Panc1 (cell line): ENCODE measurements at regions not wholly inside any gene's neighbourhood (a gene's known extent, or its start where the extent isn't known, plus 50 kb on each side); places are given as distances from the start of the nearest gene placed in this dataset.

Source experiments
- ATAC-seq: fragments of 200-7000 bp; cut with Tn5 transposase; 2 replicates; pipeline ENCODE4 v1.9.1; 2020; ENCODE audit warnings: mild to moderate bottlenecking, moderate library complexity
- BruUV-seq: library from RNA; stranded (reverse); fragments of 400-500 nt; replicated peaks from 2 replicates; lab custom pipeline; 2021; lab: Mats Ljungman, UMichigan
- CTCF ChIA-PET: fragments of 300-600 bp; sonication (Branson Sonifier 250); formaldehyde crosslinking; loops from one replicate; lab custom pipeline; 2022; ENCODE audit warnings: antibody characterized with exemption; lab: Charles Lee
- POLR2A ChIA-PET: fragments of 300-600 bp; sonication (Branson Sonifier 250); formaldehyde crosslinking; loops from one replicate; lab custom pipeline; 2022; ENCODE audit warnings: antibody characterized with exemption; lab: Charles Lee
- DNase-seq: peaks from one replicate; pipeline ENCODE4 v3.0.0-alpha.2; 2010; ENCODE audit warnings: low read depth, low spot score
- H3K27ac ChIP-seq: 2 replicates; pipeline ENCODE4 v1.5.1; 2011; ENCODE audit warnings: mild to moderate bottlenecking, low read length, inconsistent platforms
- H3K27me3 ChIP-seq: fragments of 200-500 bp; sonication (Bioruptor generic); 2 replicates; pipeline ENCODE4 v1.6.0; 2014; ENCODE audit warnings: low read length, inconsistent platforms; ENCODE audit not compliant: control insufficient read depth, insufficient read depth
- H3K36me3 ChIP-seq: fragments of 200-500 bp; sonication (Bioruptor generic); 2 replicates; pipeline ENCODE4 v1.5.1; 2014; ENCODE audit warnings: inconsistent platforms, mild to moderate bottlenecking, low read length, moderate library complexity; ENCODE audit not compliant: control insufficient read depth, insufficient read depth
- H3K4me1 ChIP-seq: 2 replicates; pipeline ENCODE4 v1.5.1; 2011; ENCODE audit warnings: inconsistent platforms, mild to moderate bottlenecking, low read length, moderate library complexity; ENCODE audit not compliant: control insufficient read depth, insufficient read depth
- H3K4me3 ChIP-seq, 2 experiments: 2 replicates each; pipeline ENCODE4 v1.5.1; 2011 to 2012; ENCODE audit warnings: low read depth in 2 of 2, low read length in 2 of 2, mild to moderate bottlenecking in 2 of 2, inconsistent platforms in 1 of 2, moderate library complexity in 1 of 2
- H3K9me3 ChIP-seq: fragments of 200-500 bp; sonication (Bioruptor generic); 2 replicates; pipeline ENCODE4 v1.5.1; 2014; ENCODE audit warnings: low read depth, mild to moderate bottlenecking, inconsistent platforms, low read length, moderate library complexity; ENCODE audit not compliant: control insufficient read depth, insufficient read depth
- CTCF ChIP-seq: fragments of 450-650 bp; IDR thresholded peaks from 2 replicates; pipeline ENCODE4 v1.5.1; 2017; ENCODE audit warnings: mild to moderate bottlenecking
- POLR2AphosphoS5 ChIP-seq: IDR thresholded peaks from 2 replicates; pipeline ENCODE4 v1.6.1; 2012; ENCODE audit warnings: mild to moderate bottlenecking, low read depth, low read length, moderate library complexity
- REST ChIP-seq, 2 experiments: IDR thresholded peaks; 2 replicates each; pipeline ENCODE4 v1.6.1; 2011 to 2012; ENCODE audit warnings: low read depth in 2 of 2, control low read depth in 1 of 2, low read length in 1 of 2, mild to moderate bottlenecking in 1 of 2, moderate library complexity in 1 of 2; ENCODE audit not compliant: insufficient read depth in 1 of 2
- SIN3A ChIP-seq: IDR thresholded peaks from 2 replicates; pipeline ENCODE4 v1.6.1; 2012; ENCODE audit warnings: low read depth, mild to moderate bottlenecking, low read length, moderate library complexity, borderline replicate concordance; ENCODE audit not compliant: insufficient read depth
- TCF7L2 ChIP-seq: IDR thresholded peaks from 2 replicates; pipeline ENCODE4 v1.6.1; 2011; ENCODE audit warnings: mild to moderate bottlenecking, low read depth, low read length, inconsistent platforms
- in situ Hi-C: cut with HindIII; loops from 2 replicates; pipeline ENCODE4 v1.10.0; 2016; ENCODE audit warnings: low sequenced_read_pairs, low pct_unique_long_range_greater_than_20kb
- intact Hi-C: fragments of 100-400 bp; cut with micrococcal nuclease; formaldehyde crosslinking; loops from one replicate; pipeline ENCODE4 v1.10.0; 2022; ENCODE audit not compliant: unreplicated experiment

- ATAC-seq (no peak), DNase-seq (no peak)
- no peaks in the 10 kb centered on the region for H3K36me3 ChIP-seq
- TF ChIP-seq REST (IDR thresholded peaks at IDR 0.05; ENCODE audit: insufficient read depth in 1 of 2, low read depth in 2 of 2, low read length in 1 of 2) (no peak), SIN3A (no peak), POLR2AphosphoS5 (no peak), CTCF (no peak), TCF7L2 (no peak)
- ChIA-PET POLR2A (no interaction called here), CTCF (no interaction called here)
- H3K4me1 ChIP-seq, result no peaks in the 10 kb centered on the region
- BruUV-seq, result no TSS peak
- intact Hi-C loops (no loop called here), in situ Hi-C loops (no loop called here)
- H3K27ac ChIP-seq, result no peak overlapping the region
- H3K9me3 ChIP-seq, result no peaks in the 10 kb centered on the region
- H3K27me3 ChIP-seq, result no peaks in the 10 kb centered on the region
- no peak overlapping the region for H3K4me3 ChIP-seq
These were observed 57.3 kb upstream of the DAB2 start for GRCh38 chr5:39482098-39482497.

GRCh38 chr5:39479537-39479936, 54.8 kb upstream of the DAB2 start:
- Histone ChIP-seq H3K4me3 (no peak overlapping the region), H3K27ac (no peak overlapping the region), H3K4me1 (no peaks in the 10 kb centered on the region), H3K36me3 (no peaks in the 10 kb centered on the region), H3K27me3 (no peaks in the 10 kb centered on the region), H3K9me3 (no peaks in the 10 kb centered on the region)
- DNase-seq (no peak), ATAC-seq (no peak)
- no TSS peak for BruUV-seq
- ChIA-PET POLR2A (no interaction called here), CTCF (no interaction called here)
- TF ChIP-seq REST (IDR thresholded peaks at IDR 0.05; ENCODE audit: insufficient read depth in 1 of 2, low read depth in 2 of 2, low read length in 1 of 2) (no peak), TCF7L2 (no peak), SIN3A (no peak), POLR2AphosphoS5 (no peak), CTCF (no peak)
- in situ Hi-C loops, result no loop called here
- intact Hi-C loops, result no loop called here
